GM12878 (cell line): ENCODE measurements at regions not wholly inside any gene's neighbourhood (a gene's known extent, or its start where the extent isn't known, plus 50 kb on each side); places are given as distances from the start of the nearest gene placed in this dataset.
A peak's percentile ranks its signal among the peaks of the same experiment; 100 is the strongest.

Experiments
- ATAC-seq: fragments of 200-7000 bp; cut with Tn5 transposase; 3 replicates; pipeline ENCODE4 v1.9.1; 2020; ENCODE audit warnings: mild to moderate bottlenecking, moderate library complexity
- BruUV-seq: library from RNA; stranded (reverse); fragments of 400-500 nt; replicated peaks from 2 replicates; lab custom pipeline; 2021; lab: Mats Ljungman, UMichigan
- CTCF ChIA-PET: fragments of 300-600 bp; sonication (Branson Sonifier 250); formaldehyde crosslinking; extraction: SDS; loops from one replicate; lab custom pipeline; 2021; ENCODE audit warnings: inconsistent platforms; lab: Yijun Ruan, JAX
- POLR2A ChIA-PET: fragments of 350-600 bp; formaldehyde crosslinking; extraction: SDS; loops from one replicate; lab custom pipeline; 2021; ENCODE audit warnings: inconsistent platforms; lab: Charles Lee
- RAD21 ChIA-PET: fragments of 300-600 bp; sonication (Branson Sonifier 250); formaldehyde crosslinking; loops from one replicate; lab custom pipeline; 2023; ENCODE audit warnings: antibody characterized with exemption; ENCODE audit not compliant: unreplicated experiment; lab: Charles Lee
- SMC1A ChIA-PET: fragments of 300-600 bp; sonication (Branson Sonifier 250); formaldehyde crosslinking; loops from one replicate; lab custom pipeline; 2023; ENCODE audit not compliant: unreplicated experiment, uncharacterized antibody; lab: Charles Lee
- DNase-seq: peaks from one replicate; pipeline ENCODE4 v3.0.0-alpha.2; 2011; ENCODE audit warnings: low read depth, low spot score
- FAIRE-seq: peaks from 3 replicates; lab custom pipeline; 2011; peaks lifted over from hg19 to GRCh38; lab: Jason Lieb, UNC
- H2AFZ ChIP-seq: 2 replicates; pipeline ENCODE4 v1.6.0; 2011; ENCODE audit warnings: low read depth, low read length, control low read depth; ENCODE audit not compliant: control insufficient read depth
- H3K27ac ChIP-seq: 2 replicates; pipeline ENCODE4 v1.5.1; 2011; ENCODE audit warnings: control low read depth; ENCODE audit not compliant: control insufficient read depth, insufficient read depth
- H3K27me3 ChIP-seq, 2 experiments: replicated peaks in 1 of 2; 2 replicates each; pipeline versions ENCODE4 v1.6.0 to v1.6.1; 2011; ENCODE audit warnings: low read length in 1 of 2; ENCODE audit not compliant: control insufficient read depth in 2 of 2, insufficient read depth in 2 of 2
- H3K36me3 ChIP-seq, 2 experiments: 2 replicates each; pipeline ENCODE4 v1.5.1; 2011; ENCODE audit warnings: low read length in 1 of 2; ENCODE audit not compliant: control insufficient read depth in 2 of 2, insufficient read depth in 2 of 2
- H3K4me1 ChIP-seq: 2 replicates; pipeline ENCODE4 v1.6.1; 2011; ENCODE audit warnings: mild to moderate bottlenecking, low read length, moderate library complexity, mixed read lengths; ENCODE audit not compliant: control insufficient read depth, insufficient read depth
- H3K4me2 ChIP-seq: 2 replicates; pipeline ENCODE4 v1.6.0; 2011; ENCODE audit warnings: control low read depth; ENCODE audit not compliant: control insufficient read depth, insufficient read depth
- H3K4me3 ChIP-seq: fragments of 200-600 bp; sonication (generic); 2 replicates; pipeline ENCODE4 v1.5.1; 2016
- H3K79me2 ChIP-seq: 2 replicates; pipeline ENCODE4 v1.6.0; 2011; ENCODE audit warnings: low read length; ENCODE audit not compliant: control insufficient read depth, insufficient read depth
- H3K9ac ChIP-seq: 2 replicates; pipeline ENCODE4 v1.8.0; 2011; ENCODE audit warnings: low read length, control low read depth, mixed read lengths; ENCODE audit not compliant: control insufficient read depth, insufficient read depth
- H3K9me3 ChIP-seq: replicated peaks from 3 replicates; pipeline ENCODE4 v1.5.1; 2011; ENCODE audit warnings: mild to moderate bottlenecking, low read length; ENCODE audit not compliant: control insufficient read depth, insufficient read depth
- H4K20me1 ChIP-seq: 2 replicates; pipeline ENCODE4 v1.6.0; 2011; ENCODE audit not compliant: control insufficient read depth, insufficient read depth
- ATF7 ChIP-seq: fragments of 450-650 bp; IDR thresholded peaks from 2 replicates; pipeline ENCODE4 v1.6.1; 2016; ENCODE audit warnings: low read depth, mild to moderate bottlenecking
- HCFC1 ChIP-seq: fragments of 150-350 bp; IDR thresholded peaks from 2 replicates; pipeline ENCODE4 v1.6.1; 2014; ENCODE audit warnings: low read length
- MLLT1 ChIP-seq: fragments of 450-650 bp; IDR thresholded peaks from 2 replicates; pipeline ENCODE4 v1.6.1; 2016; ENCODE audit warnings: mild to moderate bottlenecking
- MYC ChIP-seq: IDR thresholded peaks from 2 replicates; pipeline ENCODE4 v1.6.1; 2011; ENCODE audit warnings: mild to moderate bottlenecking, low read length, moderate library complexity, inconsistent platforms; ENCODE audit not compliant: insufficient read depth, insufficient replicate concordance, insufficient read length, severe bottlenecking
- PAX5 ChIP-seq: IDR thresholded peaks from 2 replicates; pipeline ENCODE4 v1.6.1; 2011; ENCODE audit warnings: low read depth, low read length, borderline replicate concordance
- RAD51 ChIP-seq: fragments of 450-650 bp; IDR thresholded peaks from 2 replicates; pipeline ENCODE4 v1.6.1; 2016; ENCODE audit warnings: moderate library complexity, mild to moderate bottlenecking, inconsistent platforms
- YY1 ChIP-seq: IDR thresholded peaks from 2 replicates; pipeline ENCODE4 v1.6.1; 2011; ENCODE audit warnings: low read depth, mild to moderate bottlenecking, low read length
- ZNF592 ChIP-seq: fragments of 450-650 bp; IDR thresholded peaks from 2 replicates; pipeline ENCODE4 v1.6.1; 2017; ENCODE audit warnings: mild to moderate bottlenecking, moderate library complexity
- WGBS: methylation state at CpG from one replicate; pipeline ENCODE4 v1.1.6; 2016; ENCODE audit warnings: low lambda C conversion rate; ENCODE audit not compliant: insufficient replicate concordance, insufficient coverage; ENCODE audit errors: missing lambda C conversion rate; 5-methylcytosine and 5-hydroxymethylcytosine counted together
- in situ Hi-C: fragments of 300-500 bp; cut with MboI; formaldehyde crosslinking; loops from 9 replicates; pipeline ENCODE4 v1.14.3; 2018; ENCODE audit warnings: mixed read lengths
- intact Hi-C: fragments of 100-400 bp; cut with micrococcal nuclease; formaldehyde crosslinking; loops from one replicate; pipeline ENCODE4 v1.14.2; 2022; ENCODE audit not compliant: unreplicated experiment
- TF ChIP-seq, protein P1 (sequence below): fragments of 450-650 bp; IDR thresholded peaks from 2 replicates; pipeline ENCODE4 v1.6.1; 2017; ENCODE audit warnings: mild to moderate bottlenecking, moderate library complexity

DNA sequence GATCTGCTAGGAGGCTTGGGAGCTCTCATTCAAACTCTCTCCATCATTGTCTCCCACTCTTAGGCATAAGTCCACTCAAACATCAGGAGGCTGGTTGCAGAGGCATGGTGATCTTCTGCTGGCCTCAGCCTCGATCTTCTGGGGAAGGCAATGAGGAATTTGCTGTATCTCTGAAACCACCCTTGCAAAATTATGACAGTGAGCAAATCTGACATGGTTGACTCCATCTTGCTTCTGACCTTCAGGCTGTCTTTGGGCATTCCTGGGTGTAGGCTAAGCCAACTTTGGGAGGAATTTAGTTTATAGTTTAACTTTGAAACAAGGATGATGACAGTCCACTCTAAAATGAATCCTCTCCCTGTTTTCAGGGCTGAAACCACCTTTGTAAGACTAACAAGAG, 84.1 kb upstream of the ABCC4 start:
- BruUV-seq = no TSS peak
- CTCF ChIA-PET = interaction anchor here (11.8 kb wide), 1 partner anchor 195 kb away, joined by 340 read pairs; no protein-coding TSS in a partner anchor
- Histone ChIP-seq H3K9ac (no peak overlapping the region), H4K20me1 (no peaks in the 10 kb centered on the region), H3K79me2 (no peaks in the 10 kb centered on the region), H3K4me2 (no peak overlapping the region), H3K27me3 (no peaks in the 10 kb centered on the region), H2AFZ (no peak overlapping the region), H3K9me3 (no peaks in the 10 kb centered on the region; the same call in 2 of the 3 replicates), H3K4me1 (peaks cover 39% of the 10 kb centered on the region), H3K27ac (no peak overlapping the region), H3K4me3 (no peak overlapping the region), H3K36me3 (no peaks in the 10 kb centered on the region)
- in situ Hi-C loops = no loop called here
- intact Hi-C loops = no loop called here
- FAIRE-seq = no peak
- WGBS = 0% methylated on average over 1 of the region's 1 CpG
- POLR2A ChIA-PET = interaction anchor here (0.6 kb wide), 2 partner anchors 94 to 119 kb away, joined by 3 read pairs; no protein-coding TSS in a partner anchor
- TF ChIP-seq ZNF592 (0 out of 2 replicates have a peak, but pooled peaks have one; percentile 64), ATF7 (no peak), PAX5 (no peak), MLLT1 (no peak), RAD51 (no peak), HCFC1 (no peak), MYC (no peak), YY1 (0 out of 2 replicates have a peak, but pooled peaks have one; percentile 24)
- TF ChIP-seq, protein P1, sequence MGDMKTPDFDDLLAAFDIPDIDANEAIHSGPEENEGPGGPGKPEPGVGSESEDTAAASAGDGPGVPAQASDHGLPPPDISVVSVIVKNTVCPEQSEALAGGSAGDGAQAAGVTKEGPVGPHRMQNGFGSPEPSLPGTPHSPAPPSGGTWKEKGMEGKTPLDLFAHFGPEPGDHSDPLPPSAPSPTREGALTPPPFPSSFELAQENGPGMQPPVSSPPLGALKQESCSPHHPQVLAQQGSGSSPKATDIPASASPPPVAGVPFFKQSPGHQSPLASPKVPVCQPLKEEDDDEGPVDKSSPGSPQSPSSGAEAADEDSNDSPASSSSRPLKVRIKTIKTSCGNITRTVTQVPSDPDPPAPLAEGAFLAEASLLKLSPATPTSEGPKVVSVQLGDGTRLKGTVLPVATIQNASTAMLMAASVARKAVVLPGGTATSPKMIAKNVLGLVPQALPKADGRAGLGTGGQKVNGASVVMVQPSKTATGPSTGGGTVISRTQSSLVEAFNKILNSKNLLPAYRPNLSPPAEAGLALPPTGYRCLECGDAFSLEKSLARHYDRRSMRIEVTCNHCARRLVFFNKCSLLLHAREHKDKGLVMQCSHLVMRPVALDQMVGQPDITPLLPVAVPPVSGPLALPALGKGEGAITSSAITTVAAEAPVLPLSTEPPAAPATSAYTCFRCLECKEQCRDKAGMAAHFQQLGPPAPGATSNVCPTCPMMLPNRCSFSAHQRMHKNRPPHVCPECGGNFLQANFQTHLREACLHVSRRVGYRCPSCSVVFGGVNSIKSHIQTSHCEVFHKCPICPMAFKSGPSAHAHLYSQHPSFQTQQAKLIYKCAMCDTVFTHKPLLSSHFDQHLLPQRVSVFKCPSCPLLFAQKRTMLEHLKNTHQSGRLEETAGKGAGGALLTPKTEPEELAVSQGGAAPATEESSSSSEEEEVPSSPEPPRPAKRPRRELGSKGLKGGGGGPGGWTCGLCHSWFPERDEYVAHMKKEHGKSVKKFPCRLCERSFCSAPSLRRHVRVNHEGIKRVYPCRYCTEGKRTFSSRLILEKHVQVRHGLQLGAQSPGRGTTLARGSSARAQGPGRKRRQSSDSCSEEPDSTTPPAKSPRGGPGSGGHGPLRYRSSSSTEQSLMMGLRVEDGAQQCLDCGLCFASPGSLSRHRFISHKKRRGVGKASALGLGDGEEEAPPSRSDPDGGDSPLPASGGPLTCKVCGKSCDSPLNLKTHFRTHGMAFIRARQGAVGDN = 0 out of 2 replicates have a peak, but pooled peaks have one; percentile 53
- RAD21 ChIA-PET = no interaction called here
- ATAC-seq = no peak
- SMC1A ChIA-PET = interaction anchor here (9.4 kb wide), 1 partner anchor 16 kb away, joined by 122 read pairs; no protein-coding TSS in a partner anchor
- no peak for DNase-seq
